Adrenal gland (tissue), 5 donors: ENCODE measurements at regions not wholly inside any gene's neighbourhood (a gene's known extent, or its start where the extent isn't known, plus 50 kb on each side); places are given as distances from the start of the nearest gene placed in this dataset.

Experiments used
- CTCF ChIP-seq, 6 experiments: fragments of 450-650 bp in 4 of 6; fragments of 200-600 bp in 2 of 6; sonication (generic) in 1 of 6; IDR thresholded peaks; 1 replicate in 5 of 6; 2 replicates in 1 of 6; pipeline versions ENCODE4 v1.5.1 to v1.8.0; 2016 to 2021; ENCODE audit warnings: antibody characterized with exemption in 6 of 6, mild to moderate bottlenecking in 2 of 6, moderate library complexity in 1 of 6
- POLR2A ChIP-seq, 2 donors: fragments of 450-650 bp; IDR thresholded peaks; one replicate each; pipeline ENCODE4 v1.6.1; 2017; ENCODE audit warnings: antibody characterized with exemption in 2 of 2, mild to moderate bottlenecking in 2 of 2, moderate library complexity in 1 of 2
- donor health status: DM: no; HTN: no; CAD: no.

GRCh38 chr10:2099321-2099720 is 362.0 kb upstream of the ADARB2 start:
- TF ChIP-seq CTCF (IDR thresholded peaks at IDR 0.05) (no peak), POLR2A (IDR thresholded peaks at IDR 0.05) (no peak)
